ENCODE measurements at regions not wholly inside any gene's neighbourhood (a gene's known extent, or its start where the extent isn't known, plus 50 kb on each side); places are given as distances from the start of the nearest gene placed in this dataset.

DNA sequence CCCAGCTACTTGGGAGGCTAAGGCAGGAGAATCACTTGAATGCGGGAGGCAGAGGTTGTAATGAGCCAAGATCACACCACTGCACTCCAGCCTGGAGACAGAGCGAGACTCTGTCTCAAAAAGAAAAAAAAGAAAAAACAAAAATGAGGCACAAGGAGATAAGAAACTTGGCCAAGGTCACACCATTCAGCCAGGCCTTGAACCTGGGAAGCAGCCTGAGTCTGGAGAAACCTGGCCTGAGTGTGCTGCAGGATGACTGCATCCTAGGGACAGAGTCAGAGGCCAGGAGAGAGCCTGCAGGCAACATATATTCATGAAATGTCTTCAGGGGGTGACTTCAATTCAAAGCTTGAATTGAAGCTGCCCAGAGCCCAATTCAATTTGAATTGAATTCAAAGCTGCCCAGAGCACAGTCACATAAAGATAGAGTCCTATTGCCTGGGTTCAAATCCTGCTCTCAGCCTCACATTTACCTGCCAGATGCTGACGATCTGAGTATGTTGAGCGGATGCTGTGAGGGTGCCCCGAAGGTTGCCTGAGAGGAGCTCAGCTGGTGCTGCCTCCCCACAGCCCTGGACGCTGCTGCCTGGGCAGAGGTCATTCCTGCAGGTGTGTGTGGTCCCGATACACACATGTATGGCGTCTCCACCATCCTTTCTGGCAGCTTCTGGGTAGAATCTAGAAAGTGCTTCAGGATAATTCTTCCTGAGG is 307.7 kb downstream of the AJAP1 start:
- Histone ChIP-seq H3K27ac (ENCODE audit: low read depth, low read length) (no peak overlapping the region), H3K36me3 (ENCODE audit: control insufficient read depth, insufficient read depth, low read length) (no peaks in the 10 kb centered on the region), H3K4me3 (ENCODE audit: low read depth, low read length) (no peak overlapping the region), H3K9me3 (ENCODE audit: control insufficient read depth, insufficient read depth, low read length) (no peaks in the 10 kb centered on the region), H3K4me1 (ENCODE audit: control insufficient read depth, insufficient read depth, low read length) (peaks cover 14% of the 10 kb centered on the region), H3K9ac (ENCODE audit: low read depth, low read length) (no peak overlapping the region), H3K27me3 (ENCODE audit: control insufficient read depth, insufficient read depth, low read length) (no peaks in the 10 kb centered on the region)

DNA sequence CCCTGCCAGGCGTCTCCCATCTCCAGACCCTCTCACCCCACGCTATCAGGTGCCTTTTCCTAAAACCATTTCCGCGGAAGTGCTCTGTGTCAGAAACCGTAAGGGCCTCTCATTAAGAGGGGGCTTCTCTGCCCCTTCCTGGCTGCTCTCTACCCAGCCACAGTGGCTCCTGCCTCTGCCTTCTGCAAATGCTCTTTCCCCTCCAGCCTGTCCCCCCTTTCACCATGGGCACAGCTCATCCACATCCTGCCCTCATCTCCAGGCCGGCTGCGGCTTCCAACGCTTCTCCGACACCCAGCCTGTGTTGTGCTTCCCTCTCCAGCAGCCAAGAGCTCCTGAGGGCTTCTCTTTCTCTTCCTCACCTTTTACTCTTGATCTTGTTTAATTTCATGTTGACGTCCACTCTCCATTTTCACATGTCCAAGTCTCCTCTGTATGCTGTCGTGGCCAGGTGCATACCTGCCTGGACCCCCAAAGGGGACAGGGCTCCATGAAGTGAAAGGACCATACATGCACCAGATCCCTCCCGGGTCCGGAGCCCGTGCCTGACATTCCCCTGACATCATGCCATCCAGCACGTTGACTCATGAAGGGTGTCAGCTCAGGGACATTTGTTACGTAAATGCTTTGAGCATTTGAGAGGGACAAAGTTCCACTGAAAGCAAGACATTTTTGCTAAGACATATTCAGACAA is 306.5 kb downstream of the AJAP1 start:
- no peaks in the 10 kb centered on the region for H3K36me3 ChIP-seq (ENCODE audit: control insufficient read depth, insufficient read depth, low read length)
- H3K9me3 ChIP-seq (ENCODE audit: control insufficient read depth, insufficient read depth, low read length) = no peaks in the 10 kb centered on the region
- H3K27ac ChIP-seq (ENCODE audit: low read depth, low read length) = no peak overlapping the region
- no peak overlapping the region for H3K4me3 ChIP-seq (ENCODE audit: low read depth, low read length)
- H3K4me1 ChIP-seq (ENCODE audit: control insufficient read depth, insufficient read depth, low read length) = peaks cover 13% of the 10 kb centered on the region
- H3K27me3 ChIP-seq (ENCODE audit: control insufficient read depth, insufficient read depth, low read length) = no peaks in the 10 kb centered on the region
- H3K9ac ChIP-seq (ENCODE audit: low read depth, low read length) = no peak overlapping the region

DNA sequence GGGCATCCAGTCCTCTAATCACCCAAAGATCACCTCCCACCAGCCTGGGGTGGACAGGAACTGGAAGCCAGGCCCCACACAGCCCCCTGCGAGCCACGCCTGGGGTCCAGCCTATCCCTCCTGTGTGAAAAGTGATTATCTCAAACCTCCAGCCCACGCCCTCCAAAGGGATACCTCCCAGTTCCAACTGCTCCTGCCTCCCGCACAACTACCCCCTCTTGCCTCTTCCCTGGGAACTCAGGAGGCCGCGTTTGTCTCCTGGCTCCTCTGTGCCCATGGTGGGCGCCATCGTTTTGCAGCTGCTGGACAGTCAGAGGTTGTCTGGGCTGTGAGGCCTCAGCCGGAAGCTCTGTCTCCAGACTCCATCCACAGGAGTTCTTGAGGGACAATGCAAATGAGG is 305.9 kb downstream of the AJAP1 start:
- no peaks in the 10 kb centered on the region for H3K36me3 ChIP-seq (ENCODE audit: control insufficient read depth, insufficient read depth, low read length)
- no peaks in the 10 kb centered on the region for H3K9me3 ChIP-seq (ENCODE audit: control insufficient read depth, insufficient read depth, low read length)
- peaks cover 7% of the 10 kb centered on the region for H3K4me1 ChIP-seq (ENCODE audit: control insufficient read depth, insufficient read depth, low read length)
- H3K27ac ChIP-seq (ENCODE audit: low read depth, low read length) = no peak overlapping the region
- no peak overlapping the region for H3K4me3 ChIP-seq (ENCODE audit: low read depth, low read length)
- H3K9ac ChIP-seq (ENCODE audit: low read depth, low read length) = no peak overlapping the region
- no peaks in the 10 kb centered on the region for H3K27me3 ChIP-seq (ENCODE audit: control insufficient read depth, insufficient read depth, low read length)

DNA sequence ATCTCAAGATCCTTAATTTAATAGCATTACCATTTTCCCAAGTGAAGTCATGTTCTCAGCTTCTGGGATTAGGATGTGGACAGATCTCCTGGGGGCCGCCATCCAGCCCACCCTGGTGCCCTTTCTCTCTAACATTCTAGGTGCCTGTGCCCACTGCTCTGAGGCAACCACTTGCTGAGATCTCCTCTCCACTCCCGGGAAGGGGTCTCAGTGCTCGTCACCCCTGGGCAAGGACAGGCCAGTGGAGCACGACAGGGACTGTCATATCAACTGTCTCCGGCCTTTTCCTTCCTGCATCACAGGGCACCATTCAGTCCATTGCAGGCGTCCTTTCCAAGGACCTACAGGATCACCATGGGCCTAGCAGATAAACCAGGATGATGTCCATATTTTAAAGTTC is 304.8 kb downstream of the AJAP1 start:
- Histone ChIP-seq H3K4me3 (ENCODE audit: low read depth, low read length) (no peak overlapping the region), H3K4me1 (ENCODE audit: control insufficient read depth, insufficient read depth, low read length) (no peaks in the 10 kb centered on the region), H3K36me3 (ENCODE audit: control insufficient read depth, insufficient read depth, low read length) (no peaks in the 10 kb centered on the region), H3K9me3 (ENCODE audit: control insufficient read depth, insufficient read depth, low read length) (peaks cover 2% of the 10 kb centered on the region; the same call in 1 of the 2 replicates), H3K27ac (ENCODE audit: low read depth, low read length) (no peak overlapping the region), H3K9ac (ENCODE audit: low read depth, low read length) (no peak overlapping the region), H3K27me3 (ENCODE audit: control insufficient read depth, insufficient read depth, low read length) (no peaks in the 10 kb centered on the region)

GRCh38 chr1:4957027-4957426 is 302.6 kb downstream of the AJAP1 start:
- H3K27ac ChIP-seq (ENCODE audit: low read depth, low read length) = no peak overlapping the region
- no peak overlapping the region for H3K4me3 ChIP-seq (ENCODE audit: low read depth, low read length)
- H3K27me3 ChIP-seq (ENCODE audit: control insufficient read depth, insufficient read depth, low read length) = no peaks in the 10 kb centered on the region
- no peaks in the 10 kb centered on the region for H3K4me1 ChIP-seq (ENCODE audit: control insufficient read depth, insufficient read depth, low read length)
- H3K9me3 ChIP-seq (ENCODE audit: control insufficient read depth, insufficient read depth, low read length) = peaks cover 12% of the 10 kb centered on the region; the same call in 1 of the 2 replicates
- H3K9ac ChIP-seq (ENCODE audit: low read depth, low read length) = no peak overlapping the region
- H3K36me3 ChIP-seq (ENCODE audit: control insufficient read depth, insufficient read depth, low read length) = no peaks in the 10 kb centered on the region

- H3K9me3 ChIP-seq (ENCODE audit: control insufficient read depth, insufficient read depth, low read length) = peaks cover 12% of the 10 kb centered on the region; the same call in 1 of the 2 replicates
These were observed 300.0 kb downstream of the AJAP1 start for GRCh38 chr1:4954392-4954791.

GRCh38 chr1:4951601-4952000 is 297.2 kb downstream of the AJAP1 start:
- Histone ChIP-seq H3K4me1 (ENCODE audit: control insufficient read depth, insufficient read depth, low read length) (no peaks in the 10 kb centered on the region), H3K27ac (ENCODE audit: low read depth, low read length) (no peak overlapping the region), H3K4me3 (ENCODE audit: low read depth, low read length) (no peak overlapping the region), H3K36me3 (ENCODE audit: control insufficient read depth, insufficient read depth, low read length) (no peaks in the 10 kb centered on the region), H3K9ac (ENCODE audit: low read depth, low read length) (no peak overlapping the region), H3K27me3 (ENCODE audit: control insufficient read depth, insufficient read depth, low read length) (no peaks in the 10 kb centered on the region), H3K9me3 (ENCODE audit: control insufficient read depth, insufficient read depth, low read length) (peaks cover 12% of the 10 kb centered on the region; the same call in 1 of the 2 replicates)

More at GRCh38 chr1:4954392-4954791, 300.0 kb downstream of the AJAP1 start:
- Histone ChIP-seq H3K4me1 (ENCODE audit: control insufficient read depth, insufficient read depth, low read length) (no peaks in the 10 kb centered on the region), H3K27me3 (ENCODE audit: control insufficient read depth, insufficient read depth, low read length) (no peaks in the 10 kb centered on the region), H3K36me3 (ENCODE audit: control insufficient read depth, insufficient read depth, low read length) (no peaks in the 10 kb centered on the region), H3K27ac (ENCODE audit: low read depth, low read length) (no peak overlapping the region), H3K9ac (ENCODE audit: low read depth, low read length) (no peak overlapping the region), H3K4me3 (ENCODE audit: low read depth, low read length) (no peak overlapping the region)

DNA sequence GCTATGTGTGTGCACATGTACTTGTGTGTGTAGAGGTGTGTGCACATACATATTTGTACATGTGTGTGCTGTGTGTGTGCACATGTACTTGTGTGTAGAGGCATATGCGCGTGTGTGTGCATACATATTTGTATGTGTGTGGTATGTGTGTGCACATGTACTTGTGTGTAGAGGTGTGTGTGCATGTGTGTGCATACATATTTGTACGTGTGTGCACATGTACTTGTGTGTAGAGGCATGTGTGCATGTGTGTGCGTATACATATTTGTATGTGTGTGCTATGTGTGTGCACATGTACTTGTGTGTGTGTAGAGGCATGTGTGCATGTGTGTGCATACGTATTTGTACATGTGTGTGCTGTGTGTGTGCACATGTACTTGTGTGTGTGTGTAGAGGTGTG is 291.9 kb downstream of the AJAP1 start:
- Histone ChIP-seq H3K27me3 (ENCODE audit: control insufficient read depth, insufficient read depth, low read length) (no peaks in the 10 kb centered on the region), H3K36me3 (ENCODE audit: control insufficient read depth, insufficient read depth, low read length) (no peaks in the 10 kb centered on the region), H3K9me3 (ENCODE audit: control insufficient read depth, insufficient read depth, low read length) (no peaks in the 10 kb centered on the region), H3K4me1 (ENCODE audit: control insufficient read depth, insufficient read depth, low read length) (no peaks in the 10 kb centered on the region), H3K9ac (ENCODE audit: low read depth, low read length) (no peak overlapping the region), H3K4me3 (ENCODE audit: low read depth, low read length) (no peak overlapping the region), H3K27ac (ENCODE audit: low read depth, low read length) (no peak overlapping the region)

DNA sequence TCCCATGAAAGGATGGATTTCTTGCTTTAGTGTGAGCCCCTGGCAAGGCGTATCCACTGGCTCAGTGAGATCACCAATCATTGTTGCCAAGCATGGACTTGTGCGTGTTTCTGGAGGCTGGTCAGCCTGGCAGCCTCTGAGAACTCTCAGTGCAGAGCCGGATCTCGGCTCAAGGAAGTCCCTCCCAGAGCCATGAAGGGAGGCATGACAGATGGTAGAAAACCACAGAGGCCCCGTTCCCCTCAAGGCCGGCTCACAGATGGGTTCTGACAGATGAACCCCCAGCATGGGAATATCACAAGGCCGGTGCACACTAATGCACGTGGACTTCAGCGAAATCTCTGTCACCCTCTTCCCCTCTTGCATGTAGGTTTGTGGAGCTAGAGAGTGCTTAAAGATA is 290.5 kb downstream of the AJAP1 start:
- no peaks in the 10 kb centered on the region for H3K36me3 ChIP-seq (ENCODE audit: control insufficient read depth, insufficient read depth, low read length)
- H3K9ac ChIP-seq (ENCODE audit: low read depth, low read length) = no peak overlapping the region
- no peaks in the 10 kb centered on the region for H3K27me3 ChIP-seq (ENCODE audit: control insufficient read depth, insufficient read depth, low read length)
- no peaks in the 10 kb centered on the region; the same call in 1 of the 2 replicates for H3K9me3 ChIP-seq (ENCODE audit: control insufficient read depth, insufficient read depth, low read length)
- no peaks in the 10 kb centered on the region for H3K4me1 ChIP-seq (ENCODE audit: control insufficient read depth, insufficient read depth, low read length)
- no peak overlapping the region for H3K27ac ChIP-seq (ENCODE audit: low read depth, low read length)
- H3K4me3 ChIP-seq (ENCODE audit: low read depth, low read length) = no peak overlapping the region

GRCh38 chr1:4944072-4944471 is 289.7 kb downstream of the AJAP1 start:
- Histone ChIP-seq H3K4me3 (ENCODE audit: low read depth, low read length) (no peak overlapping the region), H3K9ac (ENCODE audit: low read depth, low read length) (no peak overlapping the region), H3K27me3 (ENCODE audit: control insufficient read depth, insufficient read depth, low read length) (no peaks in the 10 kb centered on the region)

DNA sequence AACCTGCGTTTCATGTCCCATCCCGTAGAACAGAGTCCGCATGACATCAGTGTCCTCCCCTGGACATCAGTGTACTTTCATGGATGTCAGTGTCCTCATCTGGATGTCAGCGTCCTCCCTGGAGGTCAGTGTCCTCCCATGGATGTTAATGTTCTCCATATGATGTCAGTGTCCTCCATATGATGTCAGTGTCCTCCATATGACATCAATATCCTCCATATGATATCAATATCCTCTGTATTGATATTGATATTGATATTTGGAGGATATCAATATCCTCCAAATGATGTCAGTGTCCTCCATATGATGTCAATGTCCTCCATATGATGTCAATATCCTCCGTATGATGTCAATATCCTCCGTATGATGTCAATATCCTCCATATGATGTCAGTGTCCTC is 284.9 kb downstream of the AJAP1 start:
- Histone ChIP-seq H3K36me3 (ENCODE audit: control insufficient read depth, insufficient read depth, low read length) (no peaks in the 10 kb centered on the region), H3K9me3 (ENCODE audit: control insufficient read depth, insufficient read depth, low read length) (peaks cover 6% of the 10 kb centered on the region), H3K27me3 (ENCODE audit: control insufficient read depth, insufficient read depth, low read length) (no peaks in the 10 kb centered on the region), H3K27ac (ENCODE audit: low read depth, low read length) (no peak overlapping the region), H3K9ac (ENCODE audit: low read depth, low read length) (no peak overlapping the region), H3K4me3 (ENCODE audit: low read depth, low read length) (no peak overlapping the region; the same call in 1 of the 2 replicates), H3K4me1 (ENCODE audit: control insufficient read depth, insufficient read depth, low read length) (no peaks in the 10 kb centered on the region)

More at GRCh38 chr1:4944072-4944471, 289.7 kb downstream of the AJAP1 start:
- Histone ChIP-seq H3K4me1 (ENCODE audit: control insufficient read depth, insufficient read depth, low read length) (no peaks in the 10 kb centered on the region), H3K36me3 (ENCODE audit: control insufficient read depth, insufficient read depth, low read length) (no peaks in the 10 kb centered on the region), H3K9me3 (ENCODE audit: control insufficient read depth, insufficient read depth, low read length) (peaks cover 6% of the 10 kb centered on the region), H3K27ac (ENCODE audit: low read depth, low read length) (no peak overlapping the region)

Data from HUES48 (cell line).